ENCODE measurements at regions not wholly inside any gene's neighbourhood (a gene's known extent, or its start where the extent isn't known, plus 50 kb on each side); places are given as distances from the start of the nearest gene placed in this dataset.

DNA sequence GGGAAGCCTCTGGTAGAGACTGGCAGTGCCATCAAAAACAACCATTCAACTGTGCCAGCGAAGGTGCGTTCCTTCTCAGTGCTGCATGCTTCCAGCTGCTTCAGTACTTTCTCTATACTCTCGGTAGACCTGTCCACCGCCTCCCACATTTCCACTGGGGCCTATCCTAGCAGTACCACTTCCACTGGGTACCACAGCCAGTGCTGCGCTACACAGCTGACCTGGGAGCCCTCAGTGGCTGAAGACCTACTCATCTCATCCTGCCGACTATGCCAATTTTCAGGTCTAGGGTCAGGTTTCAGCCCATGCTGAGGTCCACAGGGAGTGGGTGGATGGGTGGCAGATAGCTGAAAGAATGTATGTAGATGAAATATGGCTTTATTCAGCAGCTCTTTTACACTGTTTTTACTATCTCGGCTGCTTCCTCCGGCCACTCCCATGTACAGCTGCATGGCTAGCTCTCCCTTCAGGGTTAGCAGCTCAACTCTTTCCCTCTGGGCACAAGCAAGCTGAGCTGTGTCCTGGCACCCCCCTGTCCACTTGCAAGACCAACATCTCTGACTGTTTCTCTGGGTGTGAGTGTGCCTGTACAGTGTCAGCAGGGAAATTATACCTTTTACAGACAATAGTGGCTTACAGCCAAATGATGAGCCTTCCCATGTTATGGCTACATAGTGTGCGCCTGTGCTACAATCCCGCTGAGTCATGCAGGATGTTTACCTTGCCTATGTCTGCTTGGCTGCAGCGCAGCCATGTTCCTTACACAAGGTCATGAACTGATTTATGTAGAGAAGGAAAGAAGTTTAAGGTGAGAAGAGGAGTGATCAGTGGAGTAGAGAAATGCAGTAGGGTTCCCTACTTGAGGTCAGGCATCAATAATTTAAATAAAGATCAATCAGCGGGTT lies 125.7 kb upstream of the DDHD1 start:
- Histone ChIP-seq H3K27ac (ENCODE audit: low read length in 2 of 2) (no peak overlapping the region), H3K36me3 (replicated peaks in 1 of 2; ENCODE audit: control extremely low read depth in 1 of 2, control insufficient read depth in 1 of 2, extremely low read depth in 1 of 2, insufficient read depth in 2 of 2, low read length in 1 of 2) (no peaks in the 10 kb centered on the region), H3K79me2 (ENCODE audit: control insufficient read depth, insufficient read depth, low read length) (no peaks in the 10 kb centered on the region), H3K4me1 (ENCODE audit: control insufficient read depth in 2 of 2, insufficient read depth in 2 of 2, low read length in 2 of 2) (no peaks in the 10 kb centered on the region), H3K27me3 (replicated peaks in 1 of 4; ENCODE audit: control extremely low read depth in 1 of 4, control insufficient read depth in 3 of 4, insufficient read depth in 4 of 4, low read length in 3 of 4) (no peaks in the 10 kb centered on the region), H3K4me3 (ENCODE audit: control extremely low read depth in 1 of 5, extremely low read depth in 1 of 5, insufficient read depth in 1 of 5, low read depth in 2 of 5, low read length in 4 of 5) (no peak overlapping the region), H3K9ac (ENCODE audit: low read length) (no peak overlapping the region), H2AFZ (ENCODE audit: insufficient read depth, low read depth, low read length, poor library complexity, severe bottlenecking) (no peak overlapping the region), H3K9me3 (ENCODE audit: control extremely low read depth in 1 of 3, control insufficient read depth in 2 of 3, insufficient read depth in 1 of 3, low read length in 2 of 3) (peaks cover 0 to 39% (median 12%) of the 10 kb centered on the region in 3 donors), H4K20me1 (ENCODE audit: control insufficient read depth, insufficient read depth, low read length, poor library complexity, severe bottlenecking) (no peaks in the 10 kb centered on the region), H3K4me2 (replicated peaks; ENCODE audit: low read depth, low read length, poor library complexity, severe bottlenecking) (no peak overlapping the region)
- intact Hi-C loops (cut with micrococcal nuclease) = no loop called here
- Mint-ChIP-seq H3K4me3 (no peak overlapping the region), H3K9me3 (ENCODE audit: insufficient read depth) (peaks cover 16% of the 10 kb centered on the region), H3K4me1 (no peaks in the 10 kb centered on the region), H3K27me3 (no peaks in the 10 kb centered on the region), H3K27ac (no peak overlapping the region)
- CTCF ChIA-PET = no interaction called here
- TF ChIP-seq CTCF (IDR thresholded peaks at IDR 0.05) (no peak), EZH2 (IDR thresholded peaks at IDR 0.05; ENCODE audit: borderline replicate concordance, insufficient read depth, low read depth, low read length, poor library complexity, severe bottlenecking) (no peak)
- POLR2A ChIA-PET = no interaction called here
- ATAC-seq (ENCODE audit: low read depth) (no peak), DNase-seq (no peak)
- WGBS (ENCODE audit: insufficient coverage) = 91% methylated on average over 9 of the region's 12 CpGs

GRCh38 chr14:53273671-53274072 lies 120.5 kb upstream of the DDHD1 start:
- H3K9me3 ChIP-seq (ENCODE audit: control extremely low read depth in 1 of 3, control insufficient read depth in 2 of 3, insufficient read depth in 1 of 3, low read length in 2 of 3) = peaks cover 0 to 31% (median 7%) of the 10 kb centered on the region in 3 donors
- intact Hi-C loops (cut with micrococcal nuclease) = no loop called here
- Mint-ChIP-seq H3K4me1 (no peaks in the 10 kb centered on the region), H3K4me3 (no peak overlapping the region), H3K27me3 (no peaks in the 10 kb centered on the region), H3K27ac (no peak overlapping the region), H3K9me3 (ENCODE audit: insufficient read depth) (no peaks in the 10 kb centered on the region)
- H3K79me2 ChIP-seq (ENCODE audit: control insufficient read depth, insufficient read depth, low read length) = no peaks in the 10 kb centered on the region
- DNase-seq = no peak
- no peaks in the 10 kb centered on the region for H3K36me3 ChIP-seq (replicated peaks in 1 of 2; ENCODE audit: control extremely low read depth in 1 of 2, control insufficient read depth in 1 of 2, extremely low read depth in 1 of 2, insufficient read depth in 2 of 2, low read length in 1 of 2)
- H4K20me1 ChIP-seq (ENCODE audit: control insufficient read depth, insufficient read depth, low read length, poor library complexity, severe bottlenecking) = no peaks in the 10 kb centered on the region
- H3K4me2 ChIP-seq (replicated peaks; ENCODE audit: low read depth, low read length, poor library complexity, severe bottlenecking) = no peak overlapping the region
- ChIA-PET POLR2A (no interaction called here), CTCF (interaction anchor here (0.7 to 1.2 kb wide), 2 partner anchors 22 to 30 kb away, joined by 3 to 4 read pairs; no protein-coding TSS in a partner anchor)
- no peaks in the 10 kb centered on the region for H3K27me3 ChIP-seq (replicated peaks in 1 of 4; ENCODE audit: control extremely low read depth in 1 of 4, control insufficient read depth in 3 of 4, insufficient read depth in 4 of 4, low read length in 3 of 4)
- no peak for ATAC-seq (ENCODE audit: low read depth)
- no peak overlapping the region for H2AFZ ChIP-seq (ENCODE audit: insufficient read depth, low read depth, low read length, poor library complexity, severe bottlenecking)
- no peaks in the 10 kb centered on the region for H3K4me1 ChIP-seq (ENCODE audit: control insufficient read depth in 2 of 2, insufficient read depth in 2 of 2, low read length in 2 of 2)
- no peak overlapping the region for H3K4me3 ChIP-seq (ENCODE audit: control extremely low read depth in 1 of 5, extremely low read depth in 1 of 5, insufficient read depth in 1 of 5, low read depth in 2 of 5, low read length in 4 of 5)
- WGBS (ENCODE audit: insufficient coverage) = 99% methylated on average over 6 of the region's 6 CpGs
- TF ChIP-seq EZH2 (IDR thresholded peaks at IDR 0.05; ENCODE audit: borderline replicate concordance, insufficient read depth, low read depth, low read length, poor library complexity, severe bottlenecking) (no peak), CTCF (IDR thresholded peaks at IDR 0.05) (no peak)
- no peak overlapping the region for H3K9ac ChIP-seq (ENCODE audit: low read length)
- H3K27ac ChIP-seq (ENCODE audit: low read length in 2 of 2) = no peak overlapping the region

Data from B cell (primary cell).